ENCODE measurements at regions not wholly inside any gene's neighbourhood (a gene's known extent, or its start where the extent isn't known, plus 50 kb on each side); places are given as distances from the start of the nearest gene placed in this dataset.
"Not testable (repeated sequence)": the region's sequence is repeated elsewhere in the genome, so short reads cannot be mapped to it uniquely, and the experiment has no call there.

DNA sequence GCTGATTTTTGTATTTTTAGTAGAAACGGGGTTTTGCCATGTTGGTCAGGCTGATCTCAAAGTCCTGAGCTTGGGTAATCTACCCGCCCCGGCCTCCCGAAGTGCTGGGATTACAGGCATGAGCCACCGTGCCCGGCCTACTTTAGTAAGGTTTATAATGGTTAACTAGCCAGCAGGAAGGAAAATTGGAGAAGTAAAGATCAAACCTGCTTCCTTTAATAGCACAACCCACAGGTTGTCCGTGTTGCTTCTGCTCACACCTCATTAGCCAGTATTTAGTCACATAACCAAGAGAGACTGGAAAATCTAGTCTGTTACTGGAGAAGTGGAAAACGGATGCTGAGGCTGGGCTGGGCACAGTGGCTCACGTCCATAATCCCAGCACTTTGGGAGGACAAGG is 51.9 kb upstream of the TBL1XR1 start:
- no peak for DNase-seq (ENCODE audit: extremely low read depth in 1 of 11, low read depth in 9 of 11, low spot score in 4 of 11)

DNA sequence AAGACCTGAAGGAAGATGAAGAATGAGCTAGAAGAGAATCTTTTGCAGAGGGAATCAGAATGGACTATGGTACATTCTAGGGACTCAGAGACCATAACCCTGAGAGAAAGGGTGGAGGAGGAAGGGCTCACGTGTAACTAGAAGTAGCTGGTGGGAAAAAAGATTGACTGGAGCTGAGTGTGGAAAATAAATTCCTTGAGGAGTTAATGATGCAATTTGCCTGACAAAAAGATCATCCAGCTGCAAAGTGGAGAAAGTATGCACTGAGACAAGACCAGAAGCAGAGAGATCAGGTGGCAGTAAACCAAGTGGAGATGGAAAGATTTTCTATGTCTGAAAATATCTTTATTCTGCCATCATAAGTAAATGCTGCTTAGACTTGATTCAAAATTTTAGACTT is 52.9 kb upstream of the TBL1XR1 start:
- peak in 4 of 11 donors; percentile 17 to 41 (median 38) for DNase-seq (ENCODE audit: extremely low read depth in 1 of 11, low read depth in 9 of 11, low spot score in 4 of 11)

GRCh38 chr3:177251755-177252154 is 54.5 kb upstream of the TBL1XR1 start:
- no peak for DNase-seq (ENCODE audit: extremely low read depth in 1 of 11, low read depth in 9 of 11, low spot score in 4 of 11)

DNA sequence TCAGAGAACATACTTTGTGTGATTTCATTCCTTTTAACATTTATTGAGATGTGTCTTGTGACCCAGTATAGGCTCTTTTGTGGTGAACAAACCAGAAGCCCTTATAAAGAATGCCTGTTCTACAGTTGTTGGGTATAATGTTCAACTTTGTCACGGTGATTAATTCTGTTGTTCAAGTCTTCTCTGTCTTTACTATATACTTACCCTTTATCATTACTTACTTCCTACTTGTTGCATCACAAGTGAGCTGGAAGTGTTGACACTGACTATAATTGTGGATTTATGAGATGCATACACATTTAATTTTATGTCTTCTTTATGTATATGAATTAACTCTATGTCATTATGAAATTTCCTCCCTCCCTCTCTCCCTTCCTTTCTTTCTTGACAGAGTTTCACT is 59.7 kb upstream of the TBL1XR1 start:
- no peak for DNase-seq (ENCODE audit: extremely low read depth in 1 of 11, low read depth in 9 of 11, low spot score in 4 of 11)

GRCh38 chr3:177257625-177258024 is 60.3 kb upstream of the TBL1XR1 start:
- no peak for DNase-seq (ENCODE audit: extremely low read depth in 1 of 11, low read depth in 9 of 11, low spot score in 4 of 11)

GRCh38 chr3:177262396-177262795 is 65.1 kb upstream of the TBL1XR1 start:
- DNase-seq (ENCODE audit: extremely low read depth in 1 of 11, low read depth in 9 of 11, low spot score in 4 of 11), result no peak

- DNase-seq (ENCODE audit: extremely low read depth in 1 of 11, low read depth in 9 of 11, low spot score in 4 of 11), result no peak
These were observed 66.5 kb upstream of the TBL1XR1 start for GRCh38 chr3:177263615-177264368.

- not testable (repeated sequence) for DNase-seq (ENCODE audit: extremely low read depth in 1 of 11, low read depth in 9 of 11, low spot score in 4 of 11)
These were observed 74.7 kb upstream of the TBL1XR1 start for GRCh38 chr3:177271811-177272501.

DNA sequence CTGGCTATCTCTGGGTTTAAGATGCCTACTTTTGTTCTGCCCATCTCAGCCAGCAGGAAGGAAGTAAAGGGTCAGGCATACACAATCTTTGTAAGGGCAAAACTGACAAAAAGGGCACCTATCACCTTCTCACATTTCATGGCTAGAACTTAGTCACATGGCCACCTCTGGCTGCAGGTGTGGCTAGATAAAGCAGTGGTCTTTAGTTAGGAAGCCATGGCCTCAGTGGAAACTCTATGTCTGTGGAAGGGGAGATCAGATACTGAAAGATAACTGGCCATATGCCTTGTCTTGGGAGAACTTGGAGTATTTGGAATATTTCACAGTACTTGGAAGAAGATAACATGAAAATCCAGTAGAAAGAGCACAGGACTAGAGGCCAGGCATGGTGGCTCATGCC is 80.7 kb upstream of the TBL1XR1 start:
- DNase-seq (ENCODE audit: extremely low read depth in 1 of 11, low read depth in 9 of 11, low spot score in 4 of 11), result no peak

DNA sequence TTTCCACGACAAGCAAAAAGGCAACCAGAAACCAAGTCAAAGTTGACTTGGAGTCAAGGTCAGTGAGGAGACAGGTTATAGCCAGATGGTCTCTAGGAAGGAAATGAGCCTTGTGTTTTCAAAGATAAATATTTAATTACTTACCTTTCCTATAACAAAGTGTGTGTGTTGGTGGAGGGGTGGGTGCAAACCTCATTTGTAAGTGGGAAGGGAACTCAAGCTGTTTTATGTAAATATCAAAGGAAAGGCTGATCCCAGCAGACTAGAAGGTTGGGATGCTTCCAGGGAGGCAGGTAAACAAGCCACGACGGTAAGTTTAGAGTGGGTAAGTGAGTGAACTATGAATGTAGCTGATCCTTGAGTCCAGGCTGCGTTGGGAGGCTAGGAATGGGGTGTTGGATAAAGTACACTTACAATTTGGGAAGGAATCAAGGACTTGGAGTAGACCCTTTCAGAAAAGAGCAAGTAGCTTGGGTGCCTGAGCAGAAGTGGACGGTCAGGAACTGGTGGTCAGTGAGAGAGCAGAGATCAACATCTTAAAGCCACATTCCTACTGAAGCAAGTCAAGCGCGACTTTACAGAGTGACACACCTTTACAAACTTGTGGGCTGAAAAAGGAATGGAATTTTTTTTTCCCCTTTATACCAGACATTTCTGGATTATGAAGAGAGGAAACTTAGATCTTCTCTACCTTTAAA is 82.0 kb upstream of the TBL1XR1 start:
- no peak for DNase-seq (ENCODE audit: extremely low read depth in 1 of 11, low read depth in 9 of 11, low spot score in 4 of 11)

GRCh38 chr3:177281292-177282118 is 84.2 kb upstream of the TBL1XR1 start:
- DNase-seq (ENCODE audit: extremely low read depth in 1 of 11, low read depth in 9 of 11, low spot score in 4 of 11), result no peak

- DNase-seq (ENCODE audit: extremely low read depth in 1 of 11, low read depth in 9 of 11, low spot score in 4 of 11), result no peak
These were observed 84.9 kb upstream of the TBL1XR1 start for GRCh38 chr3:177282119-177282655.

DNA sequence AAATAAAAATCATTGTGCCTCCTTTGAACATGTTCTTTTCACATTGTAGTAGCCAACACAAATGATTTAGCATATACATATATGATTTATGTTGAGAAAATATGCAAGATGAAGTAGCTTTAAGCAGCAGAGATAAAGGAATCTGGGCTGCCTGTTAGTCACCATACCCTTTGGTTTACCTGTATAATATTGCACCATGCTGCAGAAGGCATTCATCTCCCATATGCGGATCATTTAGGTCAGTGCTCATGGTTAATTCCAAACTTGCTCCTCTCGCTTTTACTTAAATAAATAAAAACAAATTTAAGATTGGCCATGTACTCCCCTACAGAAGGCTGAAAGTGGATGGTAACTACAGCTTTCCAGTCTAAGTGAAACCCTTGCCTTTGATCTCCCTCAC is 86.7 kb upstream of the TBL1XR1 start:
- DNase-seq (ENCODE audit: extremely low read depth in 1 of 11, low read depth in 9 of 11, low spot score in 4 of 11), result no peak

- no peak for DNase-seq (ENCODE audit: extremely low read depth in 1 of 11, low read depth in 9 of 11, low spot score in 4 of 11)
These were observed 87.2 kb upstream of the TBL1XR1 start for GRCh38 chr3:177284383-177284881.

DNA sequence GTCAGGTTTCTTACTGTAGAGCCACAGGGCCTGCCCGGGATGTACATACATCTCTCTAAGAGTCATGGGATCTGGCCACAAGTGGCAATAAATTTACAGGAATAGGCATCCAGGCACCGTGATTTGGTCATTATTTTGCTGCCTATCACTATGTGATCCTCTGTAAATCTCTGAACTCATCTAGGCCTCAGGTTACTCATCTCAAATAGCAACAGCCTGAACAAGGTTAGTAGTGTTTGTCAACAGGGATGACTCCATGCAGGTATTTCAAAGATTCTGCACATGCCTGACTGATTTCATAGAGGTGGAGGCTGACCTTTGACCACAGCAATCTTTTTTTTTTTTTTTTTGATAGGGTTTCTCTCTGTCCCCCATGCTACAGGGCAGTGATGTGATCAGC is 88.8 kb upstream of the TBL1XR1 start:
- no peak for DNase-seq (ENCODE audit: extremely low read depth in 1 of 11, low read depth in 9 of 11, low spot score in 4 of 11)

- DNase-seq (ENCODE audit: extremely low read depth in 1 of 11, low read depth in 9 of 11, low spot score in 4 of 11), result no peak
These were observed 89.9 kb upstream of the TBL1XR1 start for GRCh38 chr3:177287231-177287630.

DNA sequence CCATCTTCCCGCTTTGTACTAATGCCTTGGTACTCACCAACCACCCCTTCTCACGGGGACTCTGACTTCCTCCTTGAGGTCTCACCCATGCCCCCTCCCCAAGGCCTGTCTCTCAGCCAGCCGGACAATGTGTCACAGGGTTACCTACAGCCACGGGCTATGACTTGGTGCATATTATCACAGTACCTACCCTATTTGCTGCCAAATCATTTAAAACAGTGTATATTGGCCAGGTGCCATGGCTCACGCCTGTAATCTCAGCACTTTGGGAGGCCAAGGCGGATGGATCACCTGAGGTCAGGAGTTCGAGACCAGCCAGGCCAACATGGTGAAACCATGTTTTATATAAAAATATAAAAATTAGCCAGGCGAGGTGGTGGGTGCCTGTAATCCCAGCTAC is 93.4 kb upstream of the TBL1XR1 start:
- DNase-seq (ENCODE audit: extremely low read depth in 1 of 11, low read depth in 9 of 11, low spot score in 4 of 11), result no peak

GRCh38 chr3:177294221-177294620 is 96.9 kb upstream of the TBL1XR1 start:
- DNase-seq (ENCODE audit: extremely low read depth in 1 of 11, low read depth in 9 of 11, low spot score in 4 of 11), result no peak

- no peak for DNase-seq (ENCODE audit: extremely low read depth in 1 of 11, low read depth in 9 of 11, low spot score in 4 of 11)
These were observed 97.8 kb upstream of the TBL1XR1 start for GRCh38 chr3:177295116-177295515.

Measured in renal cortex interstitium (tissue), 11 donors.